Thyroid gland (tissue), 4 donors: ENCODE measurements at regions not wholly inside any gene's neighbourhood (a gene's known extent, or its start where the extent isn't known, plus 50 kb on each side); places are given as distances from the start of the nearest gene placed in this dataset.
"Not testable (repeated sequence)": the region's sequence is repeated elsewhere in the genome, so short reads cannot be mapped to it uniquely, and the experiment has no call there.

Source experiments
- POLR2A ChIP-seq, 2 donors: fragments of 450-650 bp; IDR thresholded peaks; one replicate each; pipeline ENCODE4 v1.6.1; 2017; ENCODE audit warnings: antibody characterized with exemption in 2 of 2, mild to moderate bottlenecking in 2 of 2, moderate library complexity in 1 of 2
- TF ChIP-seq, protein P1 (sequence below), 6 experiments: fragments of 200-600 bp in 3 of 6; fragments of 450-650 bp in 3 of 6; sonication (generic) in 3 of 6; IDR thresholded peaks; one replicate each; pipeline ENCODE4 v1.5.1; 2016 to 2019; ENCODE audit warnings: antibody characterized with exemption in 6 of 6, mild to moderate bottlenecking in 2 of 6, inconsistent platforms in 1 of 6, moderate library complexity in 1 of 6

DNA sequence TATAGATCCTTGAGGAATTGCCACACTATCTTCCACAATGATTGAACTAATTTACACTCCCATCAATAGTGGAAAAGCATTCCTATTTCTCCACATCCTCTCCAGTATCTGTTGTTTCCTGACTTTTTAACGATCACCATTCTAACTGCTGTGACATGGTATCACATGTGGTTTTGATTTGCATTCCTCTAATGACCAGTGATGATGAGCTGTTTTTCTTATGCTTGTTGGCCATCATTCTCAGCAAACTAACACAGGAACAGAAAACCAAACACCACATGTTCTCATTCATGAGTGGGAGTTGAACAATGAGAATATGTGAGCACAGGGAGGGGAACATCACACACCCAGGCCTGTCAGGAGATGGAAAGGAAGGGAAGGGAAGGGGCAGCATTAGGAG lies 411.8 kb downstream of the BTG1 start:
- TF ChIP-seq, protein P1, sequence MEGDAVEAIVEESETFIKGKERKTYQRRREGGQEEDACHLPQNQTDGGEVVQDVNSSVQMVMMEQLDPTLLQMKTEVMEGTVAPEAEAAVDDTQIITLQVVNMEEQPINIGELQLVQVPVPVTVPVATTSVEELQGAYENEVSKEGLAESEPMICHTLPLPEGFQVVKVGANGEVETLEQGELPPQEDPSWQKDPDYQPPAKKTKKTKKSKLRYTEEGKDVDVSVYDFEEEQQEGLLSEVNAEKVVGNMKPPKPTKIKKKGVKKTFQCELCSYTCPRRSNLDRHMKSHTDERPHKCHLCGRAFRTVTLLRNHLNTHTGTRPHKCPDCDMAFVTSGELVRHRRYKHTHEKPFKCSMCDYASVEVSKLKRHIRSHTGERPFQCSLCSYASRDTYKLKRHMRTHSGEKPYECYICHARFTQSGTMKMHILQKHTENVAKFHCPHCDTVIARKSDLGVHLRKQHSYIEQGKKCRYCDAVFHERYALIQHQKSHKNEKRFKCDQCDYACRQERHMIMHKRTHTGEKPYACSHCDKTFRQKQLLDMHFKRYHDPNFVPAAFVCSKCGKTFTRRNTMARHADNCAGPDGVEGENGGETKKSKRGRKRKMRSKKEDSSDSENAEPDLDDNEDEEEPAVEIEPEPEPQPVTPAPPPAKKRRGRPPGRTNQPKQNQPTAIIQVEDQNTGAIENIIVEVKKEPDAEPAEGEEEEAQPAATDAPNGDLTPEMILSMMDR (IDR thresholded peaks at IDR 0.05), result not testable (repeated sequence)
- not testable (repeated sequence) for TF ChIP-seq POLR2A (IDR thresholded peaks at IDR 0.05)
